Esophagus (tissue), 2 donors: ENCODE measurements at regions not wholly inside any gene's neighbourhood (a gene's known extent, or its start where the extent isn't known, plus 50 kb on each side); places are given as distances from the start of the nearest gene placed in this dataset.
"Not testable (repeated sequence)": the region's sequence is repeated elsewhere in the genome, so short reads cannot be mapped to it uniquely, and the experiment has no call there.

Experiments used
- H3K27ac ChIP-seq, 2 donors: one replicate each; pipeline ENCODE4 v1.5.1; 2013; ENCODE audit warnings: low read depth in 2 of 2, mild to moderate bottlenecking in 2 of 2, inconsistent platforms in 1 of 2, low read length in 1 of 2, moderate library complexity in 1 of 2
- H3K27me3 ChIP-seq, 2 donors: one replicate each; pipeline ENCODE4 v1.6.1; 2013; ENCODE audit warnings: low read length in 2 of 2, control low read depth in 1 of 2, mild to moderate bottlenecking in 1 of 2; ENCODE audit not compliant: insufficient read depth in 2 of 2, control insufficient read depth in 1 of 2
- H3K36me3 ChIP-seq, 2 donors: one replicate each; pipeline ENCODE4 v1.6.1; 2013; ENCODE audit warnings: low read length in 1 of 2; ENCODE audit not compliant: control insufficient read depth in 2 of 2, insufficient read depth in 2 of 2
- H3K4me1 ChIP-seq, 2 donors: one replicate each; pipeline ENCODE4 v1.6.1; 2013; ENCODE audit warnings: low read length in 1 of 2; ENCODE audit not compliant: control insufficient read depth in 2 of 2, insufficient read depth in 2 of 2
- H3K4me3 ChIP-seq, 2 donors: one replicate each; pipeline ENCODE4 v1.5.1; 2013; ENCODE audit warnings: low read length in 2 of 2, mild to moderate bottlenecking in 2 of 2, low read depth in 1 of 2, moderate library complexity in 1 of 2
- H3K9me3 ChIP-seq, 2 donors: one replicate each; pipeline ENCODE4 v1.6.1; 2013; ENCODE audit warnings: mild to moderate bottlenecking in 2 of 2, low read depth in 1 of 2, low read length in 1 of 2, moderate library complexity in 1 of 2; ENCODE audit not compliant: control insufficient read depth in 2 of 2, insufficient read depth in 1 of 2
- WGBS, 2 donors: extraction: QIAGEN DNeasy Blood & Tissue Kit; methylation state at CpG; one replicate each; pipeline ENCODE4 v1.1.7; 2013; 5-methylcytosine and 5-hydroxymethylcytosine counted together
- donor health status: healthy with polysubstance abuse.
- donor health status: Bipolar disorder and iron deficiency.

DNA sequence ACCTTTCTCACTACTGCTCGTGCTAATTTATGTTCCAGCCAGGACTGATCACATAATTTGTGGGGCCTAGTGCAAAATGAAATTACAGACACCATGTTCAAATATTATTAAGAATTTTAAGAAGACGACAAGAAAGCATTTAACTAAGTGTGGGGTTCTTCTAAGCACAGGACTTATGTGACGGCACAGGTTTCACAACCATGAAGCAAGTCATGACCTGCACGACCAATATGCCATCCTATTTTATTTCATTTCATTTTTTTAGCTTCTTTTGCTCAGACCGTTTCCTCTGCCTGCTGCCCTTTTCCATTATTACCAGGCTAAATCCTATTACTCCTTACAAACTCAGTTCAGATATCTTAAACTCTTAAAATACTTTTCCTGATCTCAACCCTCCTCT is 462.5 kb downstream of the AASDHPPT start:
- H3K36me3 ChIP-seq, result no peaks in the 10 kb centered on the region
- no peaks in the 10 kb centered on the region for H3K27me3 ChIP-seq
- no peak overlapping the region for H3K4me3 ChIP-seq
- no peaks in the 10 kb centered on the region for H3K9me3 ChIP-seq
- no peaks in the 10 kb centered on the region for H3K4me1 ChIP-seq
- WGBS, 2 donors, result 50 to 66% methylated on average over 5 of the region's 5 CpGs
- H3K27ac ChIP-seq, result no peak overlapping the region

DNA sequence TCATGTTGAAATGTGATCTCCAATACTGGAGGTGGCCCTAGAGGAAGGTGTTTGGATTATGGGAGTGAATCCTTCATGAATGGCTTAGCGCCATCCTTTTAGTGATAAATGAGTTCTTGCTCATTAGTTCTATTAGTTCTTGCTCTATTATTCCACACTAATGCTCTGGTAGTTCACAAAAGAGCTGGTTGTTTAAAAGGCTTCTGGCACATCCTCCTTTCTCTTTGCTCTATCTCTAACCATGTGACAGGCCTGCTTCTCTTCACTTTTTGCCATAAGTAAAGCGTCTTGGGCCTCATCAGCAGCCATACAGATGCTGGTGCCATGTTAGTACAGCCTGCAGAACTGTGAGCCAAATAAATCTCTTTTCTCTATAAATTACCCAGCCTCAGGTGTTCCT is 469.9 kb downstream of the GUCY1A2 start:
- Histone ChIP-seq H3K27me3 (no peaks in the 10 kb centered on the region), H3K27ac (no peak overlapping the region), H3K4me3 (no peak overlapping the region), H3K9me3 (peaks cover 3 to 4% of the 10 kb centered on the region in 2 donors), H3K36me3 (no peaks in the 10 kb centered on the region), H3K4me1 (no peaks in the 10 kb centered on the region)
- 71 to 81% methylated on average over 2 of the region's 2 CpGs for WGBS, 2 donors

GRCh38 chr11:106551744-106552673 is 466.3 kb downstream of the GUCY1A2 start:
- no peaks in the 10 kb centered on the region for H3K4me1 ChIP-seq
- no peak overlapping the region for H3K4me3 ChIP-seq
- H3K27ac ChIP-seq, result no peak overlapping the region
- 86% methylated on average over 13 of the region's 13 CpGs for WGBS, 2 donors
- no peaks in the 10 kb centered on the region for H3K36me3 ChIP-seq
- H3K27me3 ChIP-seq, result no peaks in the 10 kb centered on the region
- H3K9me3 ChIP-seq, result peaks cover 3 to 5% of the 10 kb centered on the region in 2 donors

DNA sequence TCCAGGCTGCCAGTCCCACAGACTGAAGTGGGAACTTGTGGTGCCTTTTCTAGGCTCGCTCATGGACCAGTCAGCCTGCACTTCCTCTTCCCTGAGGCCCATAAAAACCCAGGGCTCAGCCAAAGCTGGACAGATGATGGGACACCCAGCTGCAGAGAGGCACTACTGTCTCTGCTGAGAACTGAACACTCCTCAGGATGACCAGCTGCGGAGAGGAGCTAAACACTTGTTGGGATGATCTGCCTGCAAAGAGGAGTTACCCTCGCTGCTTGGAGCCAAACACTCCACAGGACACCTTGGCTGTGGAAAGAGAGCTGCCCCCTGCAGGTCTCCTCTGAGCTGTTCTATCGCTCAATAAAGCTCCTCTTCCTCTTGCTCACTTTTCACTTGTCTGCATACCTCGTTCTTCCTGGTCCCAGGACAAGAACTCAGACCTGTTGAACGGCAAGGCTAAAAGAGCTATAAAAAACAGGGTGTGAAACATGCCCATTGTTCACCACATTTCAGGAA is 465.5 kb downstream of the GUCY1A2 start:
- Histone ChIP-seq H3K36me3 (no peaks in the 10 kb centered on the region), H3K9me3 (peaks cover 3 to 5% of the 10 kb centered on the region in 2 donors), H3K27me3 (no peaks in the 10 kb centered on the region), H3K4me3 (no peak overlapping the region), H3K4me1 (no peaks in the 10 kb centered on the region), H3K27ac (no peak overlapping the region)
- WGBS, 2 donors, result 85 to 88% methylated on average over 6 of the region's 6 CpGs

DNA sequence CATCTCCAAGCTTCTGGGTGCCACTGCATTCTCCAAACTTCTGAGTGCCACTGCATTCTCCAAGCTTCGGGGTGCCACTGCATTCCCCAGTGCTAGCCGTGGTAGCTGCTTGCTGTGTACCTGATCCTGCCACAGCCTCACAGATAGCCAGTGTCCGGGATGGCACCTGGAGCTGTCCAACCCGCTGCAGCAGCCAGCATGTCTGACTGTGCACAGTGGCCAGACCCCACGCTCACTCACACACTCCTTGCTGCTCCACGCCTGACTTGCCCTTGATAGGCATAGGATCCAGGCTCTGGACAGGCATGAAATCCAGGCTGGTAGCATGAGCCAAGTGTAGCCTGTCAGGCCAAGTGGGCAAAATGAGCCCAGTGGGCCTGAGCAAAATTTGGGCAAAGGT is 465.0 kb downstream of the GUCY1A2 start:
- H3K4me1 ChIP-seq, result no peaks in the 10 kb centered on the region
- peaks cover 3 to 5% of the 10 kb centered on the region in 2 donors for H3K9me3 ChIP-seq
- 88 to 94% methylated on average over 6 of the region's 6 CpGs for WGBS, 2 donors
- no peak overlapping the region for H3K27ac ChIP-seq
- H3K27me3 ChIP-seq, result no peaks in the 10 kb centered on the region
- H3K4me3 ChIP-seq, result no peak overlapping the region
- no peaks in the 10 kb centered on the region for H3K36me3 ChIP-seq

DNA sequence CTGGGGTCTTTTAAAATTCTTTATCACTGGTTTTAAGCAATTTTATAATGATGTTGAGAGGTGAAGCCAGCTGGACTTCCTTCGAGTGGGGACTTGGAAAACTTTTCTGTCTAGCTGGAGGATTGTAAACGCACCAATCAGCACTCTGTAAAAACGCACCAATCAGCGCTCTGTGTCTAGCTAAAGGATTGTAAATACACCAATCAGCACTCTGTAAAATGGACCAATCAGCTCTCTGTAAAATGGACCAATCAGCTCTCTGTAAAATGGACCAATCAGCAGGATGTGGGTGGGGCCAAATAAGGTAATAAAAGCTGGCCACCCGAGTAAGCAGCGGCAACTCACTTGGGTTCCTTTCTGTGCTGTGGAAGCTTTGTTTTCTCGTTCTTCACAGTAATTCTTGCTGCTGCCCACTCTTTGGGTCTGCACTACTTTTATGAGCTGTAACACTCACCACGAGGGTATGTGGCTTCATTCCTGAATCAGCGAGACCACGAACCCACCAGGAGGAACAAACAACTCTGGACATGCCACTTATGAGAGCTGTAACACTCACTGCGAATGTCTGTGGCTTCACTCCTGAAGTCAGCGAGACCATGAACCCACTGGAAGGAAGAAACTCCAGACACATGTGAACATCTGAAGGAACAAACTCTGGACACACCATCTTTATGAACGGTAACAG is 462.6 kb downstream of the GUCY1A2 start:
- 89 to 92% methylated on average over 13 of the region's 13 CpGs for WGBS, 2 donors
- H3K9me3 ChIP-seq, H3K4me3 ChIP-seq, H3K4me1 ChIP-seq, H3K27ac ChIP-seq, H3K36me3 ChIP-seq, H3K27me3 ChIP-seq: not testable (repeated sequence)

GRCh38 chr11:106565326-106565725 is 452.9 kb downstream of the GUCY1A2 start:
- H3K4me3 ChIP-seq, result no peak overlapping the region
- no peaks in the 10 kb centered on the region for H3K27me3 ChIP-seq
- no peaks in the 10 kb centered on the region for H3K9me3 ChIP-seq
- no peak overlapping the region for H3K27ac ChIP-seq
- H3K36me3 ChIP-seq, result no peaks in the 10 kb centered on the region
- 78 to 88% methylated on average over 2 of the region's 2 CpGs for WGBS, 2 donors
- no peaks in the 10 kb centered on the region for H3K4me1 ChIP-seq

GRCh38 chr11:106568632-106569031 is 449.6 kb downstream of the GUCY1A2 start:
- no peaks in the 10 kb centered on the region for H3K27me3 ChIP-seq
- no peak overlapping the region for H3K4me3 ChIP-seq
- no peaks in the 10 kb centered on the region for H3K36me3 ChIP-seq
- WGBS, 2 donors, result 87 to 90% methylated on average over 3 of the region's 3 CpGs
- H3K9me3 ChIP-seq, result no peaks in the 10 kb centered on the region
- no peak overlapping the region for H3K27ac ChIP-seq
- no peaks in the 10 kb centered on the region for H3K4me1 ChIP-seq

- not testable (repeated sequence) for H3K27me3 ChIP-seq, H3K4me3 ChIP-seq, H3K9me3 ChIP-seq, H3K4me1 ChIP-seq, H3K27ac ChIP-seq, H3K36me3 ChIP-seq
- 81 to 90% methylated on average over 5 of the region's 5 CpGs for WGBS, 2 donors
Observed at GRCh38 chr11:106577384-106577783, 440.9 kb downstream of the GUCY1A2 start.
